ENCODE measurements at regions not wholly inside any gene's neighbourhood (a gene's known extent, or its start where the extent isn't known, plus 50 kb on each side); places are given as distances from the start of the nearest gene placed in this dataset.

DNA sequence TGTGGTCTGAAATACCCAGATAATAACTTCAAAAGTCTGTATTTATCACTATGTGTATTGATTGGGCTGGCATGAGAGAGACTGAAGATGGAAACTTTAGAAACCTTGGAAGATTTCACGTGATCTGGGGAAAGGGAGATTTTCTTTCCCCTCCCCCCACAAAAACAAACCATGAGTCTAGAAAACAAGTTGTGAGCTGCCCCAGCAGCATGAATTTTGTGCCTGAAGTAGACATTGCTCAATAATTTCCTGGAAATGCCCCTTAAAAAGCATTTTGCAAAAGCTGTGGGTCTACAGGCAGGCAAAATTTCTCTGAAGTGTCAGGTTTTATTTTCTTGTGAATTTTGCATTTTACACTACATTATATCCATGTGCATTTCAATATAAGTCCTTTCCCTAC, 101.8 kb downstream of the ETAA1 start:
- no peak for TF ChIP-seq CBX3 (IDR thresholded peaks at IDR 0.05; ENCODE audit: low read depth)
- no peak for TF ChIP-seq YY1 (IDR thresholded peaks at IDR 0.05; ENCODE audit: extremely low read depth, insufficient replicate concordance, low read depth, low read length)
- no peak for TF ChIP-seq EZH2 (IDR thresholded peaks at IDR 0.05)
- TF ChIP-seq, protein P1, sequence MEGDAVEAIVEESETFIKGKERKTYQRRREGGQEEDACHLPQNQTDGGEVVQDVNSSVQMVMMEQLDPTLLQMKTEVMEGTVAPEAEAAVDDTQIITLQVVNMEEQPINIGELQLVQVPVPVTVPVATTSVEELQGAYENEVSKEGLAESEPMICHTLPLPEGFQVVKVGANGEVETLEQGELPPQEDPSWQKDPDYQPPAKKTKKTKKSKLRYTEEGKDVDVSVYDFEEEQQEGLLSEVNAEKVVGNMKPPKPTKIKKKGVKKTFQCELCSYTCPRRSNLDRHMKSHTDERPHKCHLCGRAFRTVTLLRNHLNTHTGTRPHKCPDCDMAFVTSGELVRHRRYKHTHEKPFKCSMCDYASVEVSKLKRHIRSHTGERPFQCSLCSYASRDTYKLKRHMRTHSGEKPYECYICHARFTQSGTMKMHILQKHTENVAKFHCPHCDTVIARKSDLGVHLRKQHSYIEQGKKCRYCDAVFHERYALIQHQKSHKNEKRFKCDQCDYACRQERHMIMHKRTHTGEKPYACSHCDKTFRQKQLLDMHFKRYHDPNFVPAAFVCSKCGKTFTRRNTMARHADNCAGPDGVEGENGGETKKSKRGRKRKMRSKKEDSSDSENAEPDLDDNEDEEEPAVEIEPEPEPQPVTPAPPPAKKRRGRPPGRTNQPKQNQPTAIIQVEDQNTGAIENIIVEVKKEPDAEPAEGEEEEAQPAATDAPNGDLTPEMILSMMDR (IDR thresholded peaks at IDR 0.05 in 2 of 3, conservative IDR thresholded peaks at IDR 0.05 in 1 of 3; ENCODE audit: borderline replicate concordance in 1 of 3, insufficient read depth in 1 of 3, low read depth in 2 of 3, low read length in 2 of 3), result no peak

All from HCT116 (cell line).